HG03097 (cell line): ENCODE measurements at regions not wholly inside any gene's neighbourhood (a gene's known extent, or its start where the extent isn't known, plus 50 kb on each side); places are given as distances from the start of the nearest gene placed in this dataset.
"Not testable (repeated sequence)": the region's sequence is repeated elsewhere in the genome, so short reads cannot be mapped to it uniquely, and the experiment has no call there.

ENCODE experiments used
- ATAC-seq: cut with Tn5 transposase; IDR thresholded peaks from one replicate; pipeline ENCODE4 v1.9.1; 2021; ENCODE audit not compliant: unreplicated experiment, low FRiP score

- ATAC-seq: no peak
Observed at GRCh38 chr7:91659096-91659495, 221.4 kb downstream of the MTERF1 start.

- ATAC-seq: no peak
Observed at GRCh38 chr7:91660734-91661356, 219.7 kb downstream of the MTERF1 start.

- ATAC-seq: no peak
Observed at GRCh38 chr7:91661727-91662126, 218.8 kb downstream of the MTERF1 start.

- ATAC-seq: no peak
Observed at GRCh38 chr7:91668217-91668616, 212.3 kb downstream of the MTERF1 start.

- no peak for ATAC-seq
Observed at GRCh38 chr7:91671245-91671644, 209.3 kb downstream of the MTERF1 start.

- ATAC-seq: no peak
Observed at GRCh38 chr7:91674470-91674869, 206.0 kb downstream of the MTERF1 start.

- no peak for ATAC-seq
Observed at GRCh38 chr7:91681718-91682117, 198.8 kb downstream of the MTERF1 start.

- ATAC-seq: no peak
Observed at GRCh38 chr7:91683823-91684222, 196.7 kb downstream of the MTERF1 start.

GRCh38 chr7:91685544-91685943 is 195.0 kb downstream of the MTERF1 start:
- no peak for ATAC-seq

- ATAC-seq: no peak
Observed at GRCh38 chr7:91690541-91691070, 189.9 kb downstream of the MTERF1 start.

GRCh38 chr7:91691865-91692264 is 188.6 kb downstream of the MTERF1 start:
- no peak for ATAC-seq

GRCh38 chr7:91692800-91693199 is 187.7 kb downstream of the MTERF1 start:
- ATAC-seq: no peak

GRCh38 chr7:91694351-91694841 is 186.1 kb downstream of the MTERF1 start:
- ATAC-seq: no peak

GRCh38 chr7:91710881-91711280 is 169.6 kb downstream of the MTERF1 start:
- no peak for ATAC-seq

GRCh38 chr7:91713669-91714068 is 166.8 kb downstream of the MTERF1 start:
- no peak for ATAC-seq

- ATAC-seq: no peak
Observed at GRCh38 chr7:91717681-91718470, 162.6 kb downstream of the MTERF1 start.

- no peak for ATAC-seq
Observed at GRCh38 chr7:91719008-91719407, 161.5 kb downstream of the MTERF1 start.

- no peak for ATAC-seq
Observed at GRCh38 chr7:91720260-91720937, 160.1 kb downstream of the MTERF1 start.

- no peak for ATAC-seq
Observed at GRCh38 chr7:91722831-91723230, 157.7 kb downstream of the MTERF1 start.

- not testable (repeated sequence) for ATAC-seq
Observed at GRCh38 chr7:91729046-91729445, 151.5 kb downstream of the MTERF1 start.

- no peak for ATAC-seq
Observed at GRCh38 chr7:91731976-91732375, 148.5 kb downstream of the MTERF1 start.
